ENCODE measurements at regions not wholly inside any gene's neighbourhood (a gene's known extent, or its start where the extent isn't known, plus 50 kb on each side); places are given as distances from the start of the nearest gene placed in this dataset.
"Not testable (repeated sequence)": the region's sequence is repeated elsewhere in the genome, so short reads cannot be mapped to it uniquely, and the experiment has no call there.

DNA sequence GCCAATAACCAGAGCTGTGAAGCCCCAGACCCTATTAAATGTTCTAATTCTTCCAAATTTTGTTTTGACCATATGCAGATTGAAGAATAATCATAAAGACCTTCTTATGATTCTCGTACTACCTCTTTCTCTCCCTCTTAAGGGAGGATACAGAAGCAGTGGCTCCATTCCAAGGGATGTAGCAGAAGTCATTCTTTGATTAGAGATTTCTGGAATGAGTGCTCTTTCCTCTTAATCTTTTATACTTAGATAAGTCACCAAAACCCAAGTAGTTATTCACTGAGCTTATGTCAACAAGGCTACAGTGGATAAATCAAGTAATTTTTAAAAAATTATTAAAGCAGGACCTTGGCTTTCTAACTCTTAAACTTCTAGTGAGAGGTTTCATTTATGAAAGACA lies 266.0 kb upstream of the STXBP5 start:
- TF ChIP-seq TAF1 (conservative IDR thresholded peaks at IDR 0.05) (no peak), GABPA (IDR thresholded peaks at IDR 0.05 in 1 of 2, conservative IDR thresholded peaks at IDR 0.05 in 1 of 2) (no peak), RXRA (IDR thresholded peaks at IDR 0.05) (no peak), EGR1 (IDR thresholded peaks at IDR 0.05; ENCODE audit: low read depth in 2 of 2) (no peak), JUND (IDR thresholded peaks at IDR 0.05) (no peak), RAD21 (IDR thresholded peaks at IDR 0.05) (no peak), HNF4A (conservative IDR thresholded peaks at IDR 0.05) (no peak), YY1 (IDR thresholded peaks at IDR 0.05) (no peak), SP1 (IDR thresholded peaks at IDR 0.05) (no peak), NR2F2 (IDR thresholded peaks at IDR 0.05) (no peak), FOXA2 (IDR thresholded peaks at IDR 0.05) (no peak), HNF4G (IDR thresholded peaks at IDR 0.05) (no peak)
- TF ChIP-seq, protein P1, sequence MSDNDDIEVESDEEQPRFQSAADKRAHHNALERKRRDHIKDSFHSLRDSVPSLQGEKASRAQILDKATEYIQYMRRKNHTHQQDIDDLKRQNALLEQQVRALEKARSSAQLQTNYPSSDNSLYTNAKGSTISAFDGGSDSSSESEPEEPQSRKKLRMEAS (IDR thresholded peaks at IDR 0.05), result no peak
- TF ChIP-seq, protein P2, sequence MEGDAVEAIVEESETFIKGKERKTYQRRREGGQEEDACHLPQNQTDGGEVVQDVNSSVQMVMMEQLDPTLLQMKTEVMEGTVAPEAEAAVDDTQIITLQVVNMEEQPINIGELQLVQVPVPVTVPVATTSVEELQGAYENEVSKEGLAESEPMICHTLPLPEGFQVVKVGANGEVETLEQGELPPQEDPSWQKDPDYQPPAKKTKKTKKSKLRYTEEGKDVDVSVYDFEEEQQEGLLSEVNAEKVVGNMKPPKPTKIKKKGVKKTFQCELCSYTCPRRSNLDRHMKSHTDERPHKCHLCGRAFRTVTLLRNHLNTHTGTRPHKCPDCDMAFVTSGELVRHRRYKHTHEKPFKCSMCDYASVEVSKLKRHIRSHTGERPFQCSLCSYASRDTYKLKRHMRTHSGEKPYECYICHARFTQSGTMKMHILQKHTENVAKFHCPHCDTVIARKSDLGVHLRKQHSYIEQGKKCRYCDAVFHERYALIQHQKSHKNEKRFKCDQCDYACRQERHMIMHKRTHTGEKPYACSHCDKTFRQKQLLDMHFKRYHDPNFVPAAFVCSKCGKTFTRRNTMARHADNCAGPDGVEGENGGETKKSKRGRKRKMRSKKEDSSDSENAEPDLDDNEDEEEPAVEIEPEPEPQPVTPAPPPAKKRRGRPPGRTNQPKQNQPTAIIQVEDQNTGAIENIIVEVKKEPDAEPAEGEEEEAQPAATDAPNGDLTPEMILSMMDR (IDR thresholded peaks at IDR 0.05; ENCODE audit: low read depth, low read length, missing input control), result no peak
- TF ChIP-seq, protein P3, sequence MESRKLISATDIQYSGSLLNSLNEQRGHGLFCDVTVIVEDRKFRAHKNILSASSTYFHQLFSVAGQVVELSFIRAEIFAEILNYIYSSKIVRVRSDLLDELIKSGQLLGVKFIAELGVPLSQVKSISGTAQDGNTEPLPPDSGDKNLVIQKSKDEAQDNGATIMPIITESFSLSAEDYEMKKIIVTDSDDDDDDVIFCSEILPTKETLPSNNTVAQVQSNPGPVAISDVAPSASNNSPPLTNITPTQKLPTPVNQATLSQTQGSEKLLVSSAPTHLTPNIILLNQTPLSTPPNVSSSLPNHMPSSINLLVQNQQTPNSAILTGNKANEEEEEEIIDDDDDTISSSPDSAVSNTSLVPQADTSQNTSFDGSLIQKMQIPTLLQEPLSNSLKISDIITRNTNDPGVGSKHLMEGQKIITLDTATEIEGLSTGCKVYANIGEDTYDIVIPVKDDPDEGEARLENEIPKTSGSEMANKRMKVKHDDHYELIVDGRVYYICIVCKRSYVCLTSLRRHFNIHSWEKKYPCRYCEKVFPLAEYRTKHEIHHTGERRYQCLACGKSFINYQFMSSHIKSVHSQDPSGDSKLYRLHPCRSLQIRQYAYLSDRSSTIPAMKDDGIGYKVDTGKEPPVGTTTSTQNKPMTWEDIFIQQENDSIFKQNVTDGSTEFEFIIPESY (IDR thresholded peaks at IDR 0.05), result no peak
- TF ChIP-seq, protein P4, sequence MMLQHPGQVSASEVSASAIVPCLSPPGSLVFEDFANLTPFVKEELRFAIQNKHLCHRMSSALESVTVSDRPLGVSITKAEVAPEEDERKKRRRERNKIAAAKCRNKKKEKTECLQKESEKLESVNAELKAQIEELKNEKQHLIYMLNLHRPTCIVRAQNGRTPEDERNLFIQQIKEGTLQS (IDR thresholded peaks at IDR 0.05), result no peak
- TF ChIP-seq, protein P5, sequence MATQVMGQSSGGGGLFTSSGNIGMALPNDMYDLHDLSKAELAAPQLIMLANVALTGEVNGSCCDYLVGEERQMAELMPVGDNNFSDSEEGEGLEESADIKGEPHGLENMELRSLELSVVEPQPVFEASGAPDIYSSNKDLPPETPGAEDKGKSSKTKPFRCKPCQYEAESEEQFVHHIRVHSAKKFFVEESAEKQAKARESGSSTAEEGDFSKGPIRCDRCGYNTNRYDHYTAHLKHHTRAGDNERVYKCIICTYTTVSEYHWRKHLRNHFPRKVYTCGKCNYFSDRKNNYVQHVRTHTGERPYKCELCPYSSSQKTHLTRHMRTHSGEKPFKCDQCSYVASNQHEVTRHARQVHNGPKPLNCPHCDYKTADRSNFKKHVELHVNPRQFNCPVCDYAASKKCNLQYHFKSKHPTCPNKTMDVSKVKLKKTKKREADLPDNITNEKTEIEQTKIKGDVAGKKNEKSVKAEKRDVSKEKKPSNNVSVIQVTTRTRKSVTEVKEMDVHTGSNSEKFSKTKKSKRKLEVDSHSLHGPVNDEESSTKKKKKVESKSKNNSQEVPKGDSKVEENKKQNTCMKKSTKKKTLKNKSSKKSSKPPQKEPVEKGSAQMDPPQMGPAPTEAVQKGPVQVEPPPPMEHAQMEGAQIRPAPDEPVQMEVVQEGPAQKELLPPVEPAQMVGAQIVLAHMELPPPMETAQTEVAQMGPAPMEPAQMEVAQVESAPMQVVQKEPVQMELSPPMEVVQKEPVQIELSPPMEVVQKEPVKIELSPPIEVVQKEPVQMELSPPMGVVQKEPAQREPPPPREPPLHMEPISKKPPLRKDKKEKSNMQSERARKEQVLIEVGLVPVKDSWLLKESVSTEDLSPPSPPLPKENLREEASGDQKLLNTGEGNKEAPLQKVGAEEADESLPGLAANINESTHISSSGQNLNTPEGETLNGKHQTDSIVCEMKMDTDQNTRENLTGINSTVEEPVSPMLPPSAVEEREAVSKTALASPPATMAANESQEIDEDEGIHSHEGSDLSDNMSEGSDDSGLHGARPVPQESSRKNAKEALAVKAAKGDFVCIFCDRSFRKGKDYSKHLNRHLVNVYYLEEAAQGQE (IDR thresholded peaks at IDR 0.05), result no peak
- no peak for DNase-seq (ENCODE audit: low spot score)
- no peak overlapping the region for H3K27ac ChIP-seq (ENCODE audit: low read depth in 1 of 2, low read length in 2 of 2)
- H3K36me3 ChIP-seq (ENCODE audit: control insufficient read depth in 4 of 4, insufficient read depth in 3 of 4, low read depth in 1 of 4, low read length in 3 of 4), result no peaks in the 10 kb centered on the region
- H3K9ac ChIP-seq (ENCODE audit: low read depth in 1 of 2, low read length in 2 of 2), result no peak overlapping the region
- peaks cover 0 to 2% (median 0%) of the 10 kb centered on the region in 4 donors for H3K9me3 ChIP-seq (ENCODE audit: control insufficient read depth in 4 of 4, low read length in 3 of 4)
- whole genome bisulfite sequencing, result 60% methylated on average over 1 of the region's 1 CpG
- no peaks in the 10 kb centered on the region for H3K4me1 ChIP-seq (ENCODE audit: control insufficient read depth in 4 of 4, insufficient read depth in 4 of 4, low read length in 3 of 4)
- H3K27me3 ChIP-seq (ENCODE audit: control insufficient read depth in 4 of 4, insufficient read depth in 4 of 4, low read length in 3 of 4), result no peaks in the 10 kb centered on the region
- H3K4me3 ChIP-seq (ENCODE audit: low read depth in 1 of 3, low read length in 3 of 3), result no peak overlapping the region

DNA sequence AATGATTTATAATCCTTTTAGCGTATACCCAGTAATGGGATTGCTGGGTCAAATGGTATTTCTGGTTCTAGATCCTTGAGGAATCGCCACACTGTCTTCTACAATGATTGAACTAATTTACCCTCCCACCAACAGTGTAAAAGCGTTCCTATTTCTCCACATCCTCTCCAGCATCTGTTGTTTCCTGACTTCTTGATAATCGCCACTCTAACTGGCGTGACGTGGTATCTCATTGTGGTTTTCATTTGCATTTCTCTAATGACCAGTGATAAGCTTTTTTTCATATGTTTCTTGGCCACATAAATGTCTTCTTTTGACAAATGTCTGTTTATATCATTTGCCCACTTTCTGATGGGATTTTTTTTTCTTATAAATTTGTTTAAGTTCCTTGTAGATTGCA lies 264.8 kb upstream of the STXBP5 start:
- WGBS, result 77% methylated on average over 6 of the region's 6 CpGs

More for the DNA sequence above, 264.8 kb upstream of the STXBP5 start:
- not testable (repeated sequence) for H3K27ac ChIP-seq (ENCODE audit: low read depth in 1 of 2, low read length in 2 of 2); DNase-seq (ENCODE audit: low spot score); H3K36me3 ChIP-seq (ENCODE audit: control insufficient read depth in 4 of 4, insufficient read depth in 3 of 4, low read depth in 1 of 4, low read length in 3 of 4); H3K27me3 ChIP-seq (ENCODE audit: control insufficient read depth in 4 of 4, insufficient read depth in 4 of 4, low read length in 3 of 4); H3K4me3 ChIP-seq (ENCODE audit: low read depth in 1 of 3, low read length in 3 of 3); H3K9ac ChIP-seq (ENCODE audit: low read depth in 1 of 2, low read length in 2 of 2); H3K4me1 ChIP-seq (ENCODE audit: control insufficient read depth in 4 of 4, insufficient read depth in 4 of 4, low read length in 3 of 4); H3K9me3 ChIP-seq (ENCODE audit: control insufficient read depth in 4 of 4, low read length in 3 of 4)
